Adrenal gland (tissue), 9 donors: ENCODE measurements at regions not wholly inside any gene's neighbourhood (a gene's known extent, or its start where the extent isn't known, plus 50 kb on each side); places are given as distances from the start of the nearest gene placed in this dataset.

Experiments used
- DNase-seq, 7 donors: peaks; one replicate each; pipeline ENCODE4 v3.0.0-alpha.2; 2019 to 2020
- H3K27ac ChIP-seq, 5 donors: fragments of 200-600 bp; sonication (generic) in 4 of 5; 1 replicate in 3 of 5; 2 replicates in 2 of 5; pipeline versions ENCODE4 v1.5.1 to v1.8.0; 2016 to 2020; ENCODE audit warnings: mild to moderate bottlenecking in 1 of 5
- H3K27me3 ChIP-seq: fragments of 200-600 bp; 2 replicates; pipeline ENCODE4 v1.8.0; 2021
- H3K36me3 ChIP-seq, 2 donors: fragments of 200-600 bp; replicated peaks in 1 of 2; 1 replicate in 1 of 2; 2 replicates in 1 of 2; pipeline versions ENCODE4 v1.5.1 to v1.8.0; 2018 to 2022
- H3K4me1 ChIP-seq, 2 donors: fragments of 200-600 bp; replicated peaks in 1 of 2; 1 replicate in 1 of 2; 2 replicates in 1 of 2; pipeline versions ENCODE4 v1.5.1 to v1.8.0; 2018 to 2021
- H3K4me3 ChIP-seq, 4 donors: fragments of 200-600 bp; sonication (generic) in 3 of 4; one replicate each; pipeline ENCODE4 v1.5.1; 2016 to 2018
- H3K9me3 ChIP-seq, 3 donors: fragments of 200-600 bp; sonication (generic) in 1 of 3; replicated peaks in 1 of 3; 1 replicate in 2 of 3; 2 replicates in 1 of 3; pipeline versions ENCODE4 v1.5.1 to v1.8.0; 2016 to 2021
- POLR2A ChIP-seq, 2 donors: fragments of 450-650 bp; IDR thresholded peaks; one replicate each; pipeline ENCODE4 v1.6.1; 2017; ENCODE audit warnings: antibody characterized with exemption in 2 of 2, mild to moderate bottlenecking in 2 of 2, moderate library complexity in 1 of 2
- WGBS, 4 donors: extraction: QIAGEN DNeasy Blood & Tissue Kit in 2 of 4; methylation state at CpG; one replicate each; pipeline versions ENCODE4 v1.1.5 to v1.1.7; 2013 to 2017; 5-methylcytosine and 5-hydroxymethylcytosine counted together
- intact Hi-C, 2 donors: fragments of 100-400 bp; cut with DNase I; formaldehyde crosslinking; loops; one replicate each; pipeline versions ENCODE4 v1.14.1 to v1.15.0; 2022 to 2023
- TF ChIP-seq, protein P1 (sequence below), 6 experiments: fragments of 450-650 bp in 4 of 6; fragments of 200-600 bp in 2 of 6; sonication (generic) in 1 of 6; IDR thresholded peaks; 1 replicate in 5 of 6; 2 replicates in 1 of 6; pipeline versions ENCODE4 v1.5.1 to v1.8.0; 2016 to 2021; ENCODE audit warnings: antibody characterized with exemption in 6 of 6, mild to moderate bottlenecking in 2 of 6, moderate library complexity in 1 of 6
- donor health status: healthy with polysubstance abuse.
- donor health status: Bipolar disorder and iron deficiency.
- donor health status: DM: yes; HTN: yes; CAD: no.
- donor health status: DM: no; HTN: no; CAD: no.
- donor health status: DM: no; HTN: no; CAD: no.

DNA sequence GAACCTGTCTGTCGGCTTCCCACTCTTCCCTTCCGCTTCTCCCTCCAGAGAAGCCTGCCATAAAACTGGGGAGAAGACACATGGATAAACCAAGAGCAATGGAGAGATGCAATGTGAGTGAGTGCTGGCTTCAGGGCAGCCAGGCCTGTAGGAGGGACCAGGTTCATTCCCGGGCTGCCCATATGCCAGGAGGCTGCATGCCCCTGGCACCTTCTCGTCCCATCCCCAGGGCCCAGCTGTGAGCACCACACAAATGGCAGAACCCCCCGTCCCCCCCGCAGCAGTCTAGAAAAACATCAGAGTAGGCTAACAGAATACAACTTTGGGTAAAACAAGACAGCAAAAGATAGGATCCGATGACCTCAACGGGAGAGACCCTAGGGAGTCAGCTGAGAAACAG is 341.3 kb upstream of the SHH start:
- WGBS, 4 donors, result 90 to 96% (median 93%) methylated on average over 7 to 8 of the region's 8 CpGs
- H3K27ac ChIP-seq, result no peak overlapping the region
- no peaks in the 10 kb centered on the region for H3K9me3 ChIP-seq
- H3K4me1 ChIP-seq, result no peaks in the 10 kb centered on the region
- DNase-seq, result no peak
- H3K4me3 ChIP-seq, result no peak overlapping the region
- H3K27me3 ChIP-seq, result no peaks in the 10 kb centered on the region
- no peaks in the 10 kb centered on the region for H3K36me3 ChIP-seq
- no peak for TF ChIP-seq POLR2A (IDR thresholded peaks at IDR 0.05)
- TF ChIP-seq, protein P1, sequence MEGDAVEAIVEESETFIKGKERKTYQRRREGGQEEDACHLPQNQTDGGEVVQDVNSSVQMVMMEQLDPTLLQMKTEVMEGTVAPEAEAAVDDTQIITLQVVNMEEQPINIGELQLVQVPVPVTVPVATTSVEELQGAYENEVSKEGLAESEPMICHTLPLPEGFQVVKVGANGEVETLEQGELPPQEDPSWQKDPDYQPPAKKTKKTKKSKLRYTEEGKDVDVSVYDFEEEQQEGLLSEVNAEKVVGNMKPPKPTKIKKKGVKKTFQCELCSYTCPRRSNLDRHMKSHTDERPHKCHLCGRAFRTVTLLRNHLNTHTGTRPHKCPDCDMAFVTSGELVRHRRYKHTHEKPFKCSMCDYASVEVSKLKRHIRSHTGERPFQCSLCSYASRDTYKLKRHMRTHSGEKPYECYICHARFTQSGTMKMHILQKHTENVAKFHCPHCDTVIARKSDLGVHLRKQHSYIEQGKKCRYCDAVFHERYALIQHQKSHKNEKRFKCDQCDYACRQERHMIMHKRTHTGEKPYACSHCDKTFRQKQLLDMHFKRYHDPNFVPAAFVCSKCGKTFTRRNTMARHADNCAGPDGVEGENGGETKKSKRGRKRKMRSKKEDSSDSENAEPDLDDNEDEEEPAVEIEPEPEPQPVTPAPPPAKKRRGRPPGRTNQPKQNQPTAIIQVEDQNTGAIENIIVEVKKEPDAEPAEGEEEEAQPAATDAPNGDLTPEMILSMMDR (IDR thresholded peaks at IDR 0.05), result no peak
- intact Hi-C loops, result no loop called here

DNA sequence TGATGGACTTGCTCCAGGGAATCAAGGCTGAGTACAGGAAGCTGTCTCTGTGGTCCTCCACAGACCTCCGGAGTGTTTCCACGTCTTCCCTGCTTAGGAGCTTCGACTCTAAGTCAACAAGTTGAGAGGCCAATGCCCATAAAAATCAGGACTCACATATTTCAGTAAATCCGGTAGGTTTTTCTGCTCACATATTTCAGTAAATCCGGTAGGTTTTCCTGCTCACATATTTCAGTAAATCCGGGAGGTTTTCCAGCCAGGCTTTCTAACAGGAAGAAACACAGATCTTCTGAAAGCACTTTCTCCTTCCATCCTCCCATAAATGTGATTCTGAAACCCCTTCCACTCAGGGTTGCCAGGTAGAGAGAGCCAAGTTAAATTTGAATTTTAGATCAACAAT is 340.1 kb upstream of the SHH start:
- Histone ChIP-seq H3K27me3 (no peaks in the 10 kb centered on the region), H3K9me3 (no peaks in the 10 kb centered on the region), H3K36me3 (no peaks in the 10 kb centered on the region), H3K27ac (no peak overlapping the region), H3K4me1 (no peaks in the 10 kb centered on the region), H3K4me3 (no peak overlapping the region)
- TF ChIP-seq, protein P1 (IDR thresholded peaks at IDR 0.05), result no peak
- no peak for TF ChIP-seq POLR2A (IDR thresholded peaks at IDR 0.05)
- intact Hi-C loops, result no loop called here
- DNase-seq, result peak in 4 of 7 donors; percentile 31 to 55 (median 38)
- WGBS, 4 donors, result 29 to 34% (median 30%) methylated on average over 6 of the region's 6 CpGs

DNA sequence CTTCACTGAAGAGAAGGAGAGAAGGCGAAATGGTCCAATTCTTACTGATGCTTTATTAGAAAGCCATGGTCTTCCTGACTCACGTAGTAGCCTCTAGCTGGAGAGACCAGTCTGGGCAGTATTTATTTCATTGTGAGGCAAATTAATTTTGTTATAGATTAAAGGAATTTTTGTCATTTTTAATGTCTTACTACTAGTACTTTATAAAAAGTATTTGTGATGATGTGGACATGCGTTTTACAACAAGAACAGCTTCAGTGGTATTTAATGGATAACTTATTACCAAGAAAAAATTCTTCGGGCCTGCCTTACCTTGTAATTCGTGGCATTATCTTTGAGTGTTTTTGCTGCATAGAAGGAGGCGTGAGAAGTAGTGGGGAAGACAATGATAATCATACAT is 339.4 kb upstream of the SHH start:
- Histone ChIP-seq H3K4me3 (no peak overlapping the region), H3K4me1 (no peaks in the 10 kb centered on the region), H3K36me3 (no peaks in the 10 kb centered on the region), H3K27ac (no peak overlapping the region), H3K27me3 (no peaks in the 10 kb centered on the region), H3K9me3 (no peaks in the 10 kb centered on the region)
- TF ChIP-seq POLR2A (IDR thresholded peaks at IDR 0.05), result no peak
- TF ChIP-seq, protein P1 (IDR thresholded peaks at IDR 0.05), result no peak
- intact Hi-C loops, result no loop called here
- no peak for DNase-seq
- WGBS, 4 donors, result 83 to 91% (median 86%) methylated on average over 6 of the region's 6 CpGs

DNA sequence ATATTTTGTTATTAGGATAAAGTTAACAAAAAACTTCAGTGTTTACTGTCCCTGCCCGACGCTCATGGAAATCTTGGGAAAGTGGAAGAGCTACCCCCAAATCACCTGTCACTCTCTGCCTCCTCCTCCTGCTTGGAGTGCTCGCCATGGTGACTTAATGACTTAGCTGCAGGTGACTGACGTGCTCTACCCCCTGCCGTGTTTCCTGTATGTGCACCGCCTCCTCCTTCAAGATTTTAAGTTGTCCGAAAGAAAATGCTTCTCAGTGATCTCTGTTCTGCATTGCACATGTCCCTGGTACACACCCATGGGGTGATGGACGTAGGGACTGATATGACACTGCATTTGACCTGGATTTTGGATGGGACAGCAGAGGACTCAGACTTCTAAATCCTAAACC is 338.8 kb upstream of the SHH start:
- intact Hi-C loops, result no loop called here
- no peak overlapping the region for H3K4me3 ChIP-seq
- H3K36me3 ChIP-seq, result no peaks in the 10 kb centered on the region
- H3K27me3 ChIP-seq, result no peaks in the 10 kb centered on the region
- WGBS, 4 donors, result 71 to 77% (median 72%) methylated on average over 8 of the region's 8 CpGs
- H3K27ac ChIP-seq, result no peak overlapping the region
- no peaks in the 10 kb centered on the region for H3K4me1 ChIP-seq
- DNase-seq, result no peak
- TF ChIP-seq, protein P1 (IDR thresholded peaks at IDR 0.05), result no peak
- TF ChIP-seq POLR2A (IDR thresholded peaks at IDR 0.05), result no peak
- no peaks in the 10 kb centered on the region for H3K9me3 ChIP-seq
